NT2/D1 (cell line): ENCODE measurements at regions not wholly inside any gene's neighbourhood (a gene's known extent, or its start where the extent isn't known, plus 50 kb on each side); places are given as distances from the start of the nearest gene placed in this dataset.

Experiments used
- DNase-seq: peaks from one replicate; pipeline ENCODE4 v3.0.0-alpha.2; 2011; ENCODE audit warnings: low read depth, low spot score
- H3K27me3 ChIP-seq: 2 replicates; pipeline ENCODE4 v1.6.0; 2011; ENCODE audit warnings: mild to moderate bottlenecking; ENCODE audit not compliant: insufficient read length, insufficient read depth
- H3K36me3 ChIP-seq: 2 replicates; pipeline ENCODE4 v1.6.1; 2011; ENCODE audit warnings: mild to moderate bottlenecking, low read length, mixed read lengths; ENCODE audit not compliant: insufficient read depth, insufficient read length
- H3K4me1 ChIP-seq: 2 replicates; pipeline ENCODE4 v1.5.1; 2011; ENCODE audit not compliant: insufficient read depth, insufficient read length
- H3K4me3 ChIP-seq: 2 replicates; pipeline ENCODE4 v1.5.1; 2011; ENCODE audit warnings: low read depth; ENCODE audit not compliant: insufficient read length
- H3K9ac ChIP-seq: 2 replicates; pipeline ENCODE4 v1.6.0; 2011; ENCODE audit warnings: low read depth; ENCODE audit not compliant: insufficient read length
- H3K9me3 ChIP-seq: 2 replicates; pipeline ENCODE4 v1.5.1; 2011; ENCODE audit warnings: mild to moderate bottlenecking, low read length; ENCODE audit not compliant: insufficient read depth
- SUZ12 ChIP-seq: IDR thresholded peaks from 2 replicates; pipeline ENCODE4 v1.6.1; 2011; ENCODE audit not compliant: insufficient read length, insufficient read depth; ENCODE audit errors: extremely low read depth
- YY1 ChIP-seq: IDR thresholded peaks from 2 replicates; pipeline ENCODE4 v1.6.1; 2011; ENCODE audit not compliant: insufficient read length, insufficient read depth
- ZNF274 ChIP-seq: IDR thresholded peaks from 2 replicates; pipeline ENCODE4 v1.6.1; 2011; ENCODE audit warnings: mild to moderate bottlenecking, low read depth, low read length

DNA sequence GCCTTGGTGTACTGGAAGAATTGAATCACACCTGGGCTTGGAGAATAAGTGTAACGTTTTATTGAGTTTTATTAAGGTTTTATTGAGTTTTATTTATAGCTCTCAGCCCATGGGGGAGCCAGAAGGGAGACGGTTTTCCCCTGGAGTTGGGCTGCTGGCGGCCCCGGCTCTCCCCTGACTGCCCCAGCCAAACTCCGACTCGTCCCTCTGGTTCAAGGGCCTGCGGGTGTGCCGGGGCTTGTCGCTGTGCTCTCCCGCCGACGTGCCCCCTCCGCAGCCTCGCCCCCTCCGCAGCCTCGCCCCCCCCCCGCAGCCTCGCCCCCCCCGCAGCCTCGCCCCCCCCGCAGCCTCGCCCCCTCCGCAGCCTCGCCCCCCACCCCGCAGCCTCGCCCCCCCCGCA, 326.1 kb upstream of the RTL1 start:
- DNase-seq: no peak
- no peak overlapping the region for H3K9ac ChIP-seq
- no peaks in the 10 kb centered on the region for H3K9me3 ChIP-seq
- H3K4me1 ChIP-seq: peaks cover 5% of the 10 kb centered on the region
- no peaks in the 10 kb centered on the region for H3K27me3 ChIP-seq
- TF ChIP-seq ZNF274: no peak
- no peak for TF ChIP-seq YY1
- no peak for TF ChIP-seq SUZ12
- H3K4me3 ChIP-seq: no peak overlapping the region
- no peaks in the 10 kb centered on the region for H3K36me3 ChIP-seq

DNA sequence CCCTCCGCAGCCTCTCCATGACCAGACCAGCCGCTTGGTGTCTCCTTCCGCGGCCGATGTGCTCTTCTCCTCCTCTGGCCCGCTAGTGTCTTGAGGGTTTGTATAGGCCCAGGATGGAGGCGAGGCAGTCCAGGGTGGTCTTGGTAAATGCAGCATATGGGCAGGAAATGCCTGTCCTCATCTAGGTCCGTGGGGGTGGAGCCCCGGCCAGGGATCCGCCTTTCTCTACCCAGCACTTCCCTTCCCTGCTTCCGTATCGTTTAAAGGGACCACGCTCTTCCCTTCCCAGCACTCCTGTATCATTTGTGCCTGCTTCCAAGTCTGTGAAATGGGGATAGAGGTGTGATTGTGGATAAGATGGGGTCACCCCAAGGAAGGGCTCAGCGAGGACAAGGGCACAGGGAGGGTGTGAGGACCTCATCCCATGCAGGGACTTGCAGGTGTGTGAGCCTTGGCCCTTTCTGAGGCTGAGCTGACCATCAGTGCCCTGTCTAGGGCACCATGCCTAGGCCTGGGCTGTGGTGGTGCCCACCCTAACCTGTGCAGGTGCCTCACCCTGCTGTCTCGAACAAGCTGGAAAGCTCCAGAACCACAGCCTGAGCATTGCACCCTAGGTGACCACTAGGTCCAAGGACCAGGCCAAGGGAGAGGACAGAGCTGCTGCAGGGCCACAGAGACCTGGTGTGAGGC, 326.8 kb upstream of the RTL1 start:
- H3K9ac ChIP-seq: no peak overlapping the region
- peaks cover 5% of the 10 kb centered on the region for H3K4me1 ChIP-seq
- no peaks in the 10 kb centered on the region for H3K9me3 ChIP-seq
- no peaks in the 10 kb centered on the region for H3K36me3 ChIP-seq
- H3K27me3 ChIP-seq: no peaks in the 10 kb centered on the region
- TF ChIP-seq YY1: no peak
- TF ChIP-seq ZNF274: no peak
- TF ChIP-seq SUZ12: no peak
- no peak overlapping the region for H3K4me3 ChIP-seq
- no peak for DNase-seq

DNA sequence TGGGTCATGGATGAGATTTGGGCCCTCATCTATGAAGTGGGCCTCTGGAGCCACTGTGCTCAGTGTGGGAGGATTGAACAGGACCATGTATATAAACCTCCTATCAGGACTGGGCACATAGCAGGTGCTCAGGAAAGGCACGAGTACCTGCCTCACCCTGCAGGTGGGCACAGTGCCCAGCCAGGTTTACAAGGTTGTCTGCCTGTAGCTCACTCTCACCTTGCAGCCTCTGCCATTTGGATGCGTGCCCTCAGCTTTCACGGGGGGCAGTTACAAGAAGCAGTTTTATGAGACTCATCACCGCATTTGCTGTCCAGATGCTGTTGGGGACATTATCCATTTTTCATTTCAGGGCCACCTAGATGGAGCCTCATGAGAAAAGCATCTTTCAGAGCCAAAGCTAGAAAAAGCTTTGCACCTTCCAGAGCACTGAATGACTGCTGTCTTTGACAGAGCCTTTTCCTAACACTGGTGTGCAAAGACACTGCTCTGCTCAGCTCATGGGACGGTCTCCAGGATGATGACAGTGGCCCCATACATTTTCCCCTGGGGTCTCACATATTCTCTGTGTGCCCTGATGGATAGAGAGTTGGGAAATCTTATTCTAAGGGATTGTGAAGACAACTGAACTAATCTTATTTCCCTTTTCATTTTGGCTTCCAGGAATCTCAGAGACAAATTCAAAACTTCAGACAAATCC, 327.5 kb upstream of the RTL1 start:
- TF ChIP-seq YY1 (no peak), ZNF274 (no peak), SUZ12 (no peak)
- DNase-seq: no peak

DNA sequence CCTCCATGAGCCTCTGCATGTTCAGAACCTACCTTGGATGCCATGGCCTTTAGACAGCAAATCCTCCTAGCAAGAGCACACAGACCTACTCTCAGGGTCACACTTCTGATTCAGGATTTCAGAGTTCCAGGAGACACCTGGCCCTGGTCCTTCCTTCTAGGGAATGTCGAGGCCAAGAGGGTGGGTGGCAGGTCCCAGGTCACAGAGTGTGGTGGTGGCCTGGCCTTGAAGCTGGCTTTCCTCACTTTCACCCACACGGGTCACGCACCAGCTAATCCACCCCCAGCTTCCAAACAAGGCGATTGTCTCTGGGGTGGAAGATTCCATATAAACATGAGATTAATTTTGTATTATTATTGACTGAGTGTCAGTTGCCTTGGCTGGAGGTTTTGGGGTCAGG, 328.3 kb upstream of the RTL1 start:
- no peak overlapping the region for H3K9ac ChIP-seq
- H3K27me3 ChIP-seq: no peaks in the 10 kb centered on the region
- no peak for DNase-seq
- H3K4me3 ChIP-seq: no peak overlapping the region
- no peak for TF ChIP-seq YY1
- no peak for TF ChIP-seq SUZ12
- TF ChIP-seq ZNF274: no peak
- no peaks in the 10 kb centered on the region for H3K36me3 ChIP-seq
- no peaks in the 10 kb centered on the region for H3K4me1 ChIP-seq
- H3K9me3 ChIP-seq: no peaks in the 10 kb centered on the region

More for the DNA sequence above, 327.5 kb upstream of the RTL1 start:
- H3K4me1 ChIP-seq: peaks cover under 1% of the 10 kb centered on the region
- H3K4me3 ChIP-seq: no peak overlapping the region
- no peaks in the 10 kb centered on the region for H3K36me3 ChIP-seq
- H3K9ac ChIP-seq: no peak overlapping the region
- H3K27me3 ChIP-seq: no peaks in the 10 kb centered on the region
- H3K9me3 ChIP-seq: no peaks in the 10 kb centered on the region

DNA sequence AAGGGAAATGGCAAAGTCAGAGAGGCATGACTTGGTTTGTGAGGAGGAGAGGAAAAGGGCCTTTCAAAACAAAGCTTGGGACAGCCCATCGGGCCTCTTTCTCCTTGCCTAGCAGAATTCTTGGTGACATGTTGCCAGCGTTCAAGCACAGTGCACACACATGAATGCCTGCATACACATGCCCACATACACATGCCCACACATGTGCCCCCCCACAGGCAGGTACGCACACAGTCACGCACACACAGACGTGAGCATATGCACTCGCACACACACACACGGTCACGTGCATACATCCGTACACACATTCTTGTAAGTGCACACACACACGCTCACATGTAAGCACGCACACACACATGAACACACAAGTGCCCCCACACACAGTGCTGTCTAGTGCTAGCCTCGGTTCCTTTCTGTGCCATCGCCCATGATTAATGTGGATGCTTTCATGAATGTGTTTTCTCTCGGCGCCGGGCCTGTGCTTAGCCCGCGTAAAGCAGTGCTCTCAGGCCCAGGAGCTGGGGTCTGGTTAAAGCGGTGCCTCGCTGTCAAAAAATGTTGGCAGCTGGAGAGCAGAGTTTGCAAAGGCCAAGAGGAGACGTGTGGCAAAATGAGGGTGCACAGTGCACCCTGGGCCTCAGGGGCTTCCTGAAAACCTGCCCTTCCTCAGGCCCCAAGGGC, 328.8 kb upstream of the DIO3 start:
- H3K36me3 ChIP-seq: no peaks in the 10 kb centered on the region
- H3K27me3 ChIP-seq: no peaks in the 10 kb centered on the region
- no peak for TF ChIP-seq ZNF274
- H3K4me3 ChIP-seq: no peak overlapping the region
- no peak overlapping the region for H3K9ac ChIP-seq
- peaks cover 4% of the 10 kb centered on the region for H3K4me1 ChIP-seq
- no peak for DNase-seq
- no peaks in the 10 kb centered on the region for H3K9me3 ChIP-seq

DNA sequence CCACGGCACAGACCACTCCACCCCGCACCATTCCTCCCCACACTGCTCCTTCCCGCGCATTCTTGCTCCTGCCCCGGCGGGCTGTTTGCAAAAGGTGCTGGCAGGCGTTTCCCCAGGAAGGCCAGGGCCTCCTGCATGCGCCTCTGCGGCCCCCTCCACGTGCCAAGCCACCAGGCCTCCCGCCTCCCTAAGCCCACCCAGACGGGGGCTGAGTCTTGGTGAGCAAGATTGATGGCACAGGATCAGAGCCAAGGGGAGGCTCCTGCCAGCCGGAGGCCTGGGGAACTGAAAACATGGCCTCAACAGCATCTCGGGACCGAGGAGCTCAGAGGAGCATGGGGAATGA, 328.3 kb upstream of the DIO3 start:
- Histone ChIP-seq H3K4me1 (peaks cover 4% of the 10 kb centered on the region), H3K9ac (no peak overlapping the region), H3K4me3 (no peak overlapping the region), H3K36me3 (no peaks in the 10 kb centered on the region), H3K27me3 (no peaks in the 10 kb centered on the region), H3K9me3 (no peaks in the 10 kb centered on the region)
- DNase-seq: no peak
- TF ChIP-seq ZNF274: no peak
- TF ChIP-seq SUZ12: no peak
- no peak for TF ChIP-seq YY1

DNA sequence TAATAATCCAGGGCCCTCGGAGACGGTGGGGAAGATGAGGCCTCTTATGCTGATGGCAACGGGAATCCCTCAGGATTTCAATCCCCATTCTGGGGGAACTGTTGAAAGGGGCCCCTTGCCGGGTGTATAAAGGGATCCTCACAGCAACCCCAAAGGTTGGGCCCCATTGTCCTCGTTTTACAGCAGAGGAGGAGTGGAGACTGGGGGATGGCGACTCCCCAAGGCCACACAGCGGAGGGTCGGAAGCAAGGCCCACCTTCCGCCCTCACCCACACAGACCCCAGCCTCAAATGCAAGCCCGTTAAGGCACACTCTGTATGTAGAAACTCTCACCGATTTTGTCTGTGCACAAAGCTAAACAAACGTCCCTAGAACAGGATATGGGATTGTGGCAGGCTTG, 327.9 kb upstream of the DIO3 start:
- H3K4me3 ChIP-seq: no peak overlapping the region
- no peaks in the 10 kb centered on the region for H3K36me3 ChIP-seq
- H3K27me3 ChIP-seq: no peaks in the 10 kb centered on the region
- TF ChIP-seq SUZ12 (no peak), ZNF274 (no peak)
- H3K9me3 ChIP-seq: no peaks in the 10 kb centered on the region
- peaks cover 4% of the 10 kb centered on the region for H3K4me1 ChIP-seq
- no peak overlapping the region for H3K9ac ChIP-seq
- no peak for DNase-seq
